IMR-90 (cell line): ENCODE measurements at regions not wholly inside any gene's neighbourhood (a gene's known extent, or its start where the extent isn't known, plus 50 kb on each side); places are given as distances from the start of the nearest gene placed in this dataset.

Experiments used
- BHLHE40 ChIP-seq: fragments of 150-350 bp; IDR thresholded peaks from 2 replicates; pipeline ENCODE4 v1.6.1; 2016; ENCODE audit warnings: mild to moderate bottlenecking, low read depth, low read length
- CEBPB ChIP-seq: IDR thresholded peaks from 2 replicates; pipeline ENCODE4 v1.6.1; 2012; ENCODE audit warnings: low read depth, low read length, improper control_type of control experiment
- CTCF ChIP-seq: conservative IDR thresholded peaks from 2 replicates; pipeline ENCODE4 v1.5.1; 2012; ENCODE audit warnings: mild to moderate bottlenecking, low read depth, low read length, improper control_type of control experiment
- ELK1 ChIP-seq: fragments of 150-350 bp; IDR thresholded peaks from 2 replicates; pipeline ENCODE4 v1.6.1; 2016; ENCODE audit warnings: low read depth, mild to moderate bottlenecking, low read length, moderate library complexity, borderline replicate concordance
- FOS ChIP-seq: fragments of 150-350 bp; IDR thresholded peaks from 2 replicates; pipeline ENCODE4 v1.6.1; 2016; ENCODE audit warnings: low read depth, low read length
- MAFK ChIP-seq: IDR thresholded peaks from 2 replicates; pipeline ENCODE4 v1.6.1; 2012; ENCODE audit warnings: low read depth, low read length, improper control_type of control experiment
- MAZ ChIP-seq: IDR thresholded peaks from 2 replicates; pipeline ENCODE4 v1.6.1; 2012; ENCODE audit warnings: low read depth, mild to moderate bottlenecking, low read length, improper control_type of control experiment, moderate library complexity, borderline replicate concordance
- MXI1 ChIP-seq: IDR thresholded peaks from 2 replicates; pipeline ENCODE4 v1.6.1; 2012; ENCODE audit warnings: low read depth, mild to moderate bottlenecking, low read length, moderate library complexity, borderline replicate concordance
- NFE2L2 ChIP-seq: fragments of 150-350 bp; IDR thresholded peaks from 2 replicates; pipeline ENCODE4 v1.6.1; 2016; ENCODE audit warnings: low read depth, mild to moderate bottlenecking, low read length
- POLR2A ChIP-seq: IDR thresholded peaks from 2 replicates; pipeline ENCODE4 v1.6.1; 2012; ENCODE audit warnings: mild to moderate bottlenecking, low read depth, low read length
- RAD21 ChIP-seq: IDR thresholded peaks from 2 replicates; pipeline ENCODE4 v1.6.1; 2012; ENCODE audit warnings: low read length, improper control_type of control experiment
- RCOR1 ChIP-seq: IDR thresholded peaks from 2 replicates; pipeline ENCODE4 v1.6.1; 2012; ENCODE audit warnings: mild to moderate bottlenecking, low read length, improper control_type of control experiment; ENCODE audit not compliant: insufficient replicate concordance
- SMC3 ChIP-seq: fragments of 150-350 bp; IDR thresholded peaks from 2 replicates; pipeline ENCODE4 v1.6.1; 2016; ENCODE audit warnings: low read depth, mild to moderate bottlenecking, antibody characterized with exemption, low read length, moderate library complexity
- USF2 ChIP-seq: fragments of 150-350 bp; IDR thresholded peaks from 2 replicates; pipeline ENCODE4 v1.6.1; 2017; ENCODE audit warnings: mild to moderate bottlenecking, antibody characterized with exemption, low read length, low read depth

DNA sequence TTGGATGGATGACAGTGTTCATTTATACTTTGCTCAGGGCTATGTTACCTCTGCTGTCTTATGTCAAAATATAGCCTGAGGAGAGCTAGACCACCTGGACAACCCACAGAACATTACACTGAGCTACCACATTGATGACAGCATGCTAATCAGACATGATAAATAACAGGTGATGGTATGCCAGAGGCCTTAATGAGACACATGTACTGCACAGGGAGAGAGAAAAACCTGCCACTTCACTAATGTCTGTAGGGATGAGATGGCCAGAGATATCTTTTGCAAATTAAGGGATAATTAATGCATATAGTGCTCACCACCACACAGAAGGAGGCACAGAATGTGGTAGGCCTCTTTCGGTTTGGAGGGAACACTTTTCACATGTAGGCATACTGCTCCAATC lies 1122.6 kb upstream of the POT1 start:
- no peak for TF ChIP-seq POLR2A
- no peak for TF ChIP-seq RCOR1
- TF ChIP-seq CTCF: no peak
- TF ChIP-seq FOS: no peak
- no peak for TF ChIP-seq CEBPB
- no peak for TF ChIP-seq USF2
- no peak for TF ChIP-seq SMC3
- TF ChIP-seq ELK1: no peak
- no peak for TF ChIP-seq BHLHE40
- TF ChIP-seq MAFK: no peak
- TF ChIP-seq MAZ: no peak
- TF ChIP-seq NFE2L2: no peak
- TF ChIP-seq RAD21: no peak
- TF ChIP-seq MXI1: no peak
